Fibroblast of lung (primary cell): ENCODE measurements at regions not wholly inside any gene's neighbourhood (a gene's known extent, or its start where the extent isn't known, plus 50 kb on each side); places are given as distances from the start of the nearest gene placed in this dataset.

ENCODE experiments used
- DNase-seq, 2 donors: peaks; one replicate each; pipeline versions ENCODE4 v3.0.0 to v3.0.0-alpha.2; 2010; ENCODE audit warnings: low read depth in 2 of 2
- H2AFZ ChIP-seq: 2 replicates; pipeline ENCODE4 v1.5.1; 2012; ENCODE audit warnings: low read length, control low read depth, inconsistent platforms
- H3K27ac ChIP-seq: 2 replicates; pipeline ENCODE4 v1.5.1; 2011; ENCODE audit warnings: low read length, control low read depth; ENCODE audit not compliant: insufficient read depth
- H3K27me3 ChIP-seq: 2 replicates; pipeline ENCODE4 v1.5.1; 2011; ENCODE audit warnings: mild to moderate bottlenecking, low read length; ENCODE audit not compliant: control insufficient read depth, insufficient read depth
- H3K36me3 ChIP-seq: 2 replicates; pipeline ENCODE4 v1.5.1; 2011; ENCODE audit warnings: low read length; ENCODE audit not compliant: control insufficient read depth, insufficient read depth
- H3K4me1 ChIP-seq: 2 replicates; pipeline ENCODE4 v1.5.1; 2011; ENCODE audit warnings: low read length; ENCODE audit not compliant: control insufficient read depth, insufficient read depth; ENCODE audit errors: extremely low read depth
- H3K4me2 ChIP-seq: 2 replicates; pipeline ENCODE4 v1.5.1; 2011; ENCODE audit warnings: low read length, control low read depth; ENCODE audit not compliant: insufficient read depth; ENCODE audit errors: extremely low read depth
- H3K4me3 ChIP-seq, 4 experiments: fragments of 200-600 bp in 1 of 4; sonication (generic) in 1 of 4; replicated peaks in 1 of 4; 2 replicates each; pipeline ENCODE4 v1.5.1; 2011 to 2016; ENCODE audit warnings: low read length in 4 of 4, low read depth in 3 of 4, mild to moderate bottlenecking in 3 of 4, control low read depth in 2 of 4, inconsistent platforms in 1 of 4, mixed read lengths in 1 of 4; ENCODE audit not compliant: insufficient read depth in 1 of 4; ENCODE audit errors: control extremely low read depth in 1 of 4
- H3K79me2 ChIP-seq: 2 replicates; pipeline ENCODE4 v1.5.1; 2012; ENCODE audit warnings: mild to moderate bottlenecking, low read length, inconsistent platforms; ENCODE audit not compliant: control insufficient read depth, insufficient read depth
- H3K9ac ChIP-seq: 2 replicates; pipeline ENCODE4 v1.5.1; 2011; ENCODE audit warnings: mild to moderate bottlenecking, low read length, control low read depth; ENCODE audit not compliant: insufficient read depth
- H3K9me3 ChIP-seq: 2 replicates; pipeline ENCODE4 v1.5.1; 2012; ENCODE audit warnings: low read depth, low read length; ENCODE audit not compliant: control insufficient read depth, insufficient read depth
- H4K20me1 ChIP-seq: 2 replicates; pipeline ENCODE4 v1.5.1; 2011; ENCODE audit warnings: low read length; ENCODE audit not compliant: control insufficient read depth, insufficient read depth; ENCODE audit errors: extremely low read depth
- EZH2 ChIP-seq: IDR thresholded peaks from 2 replicates; pipeline ENCODE4 v1.5.1; 2012; ENCODE audit warnings: low read length, control low read depth, mild to moderate bottlenecking; ENCODE audit errors: missing control alignments
- TF ChIP-seq, protein P1 (sequence below), 2 donors: IDR thresholded peaks in 1 of 2; conservative IDR thresholded peaks in 1 of 2; 1 replicate in 1 of 2; 2 replicates in 1 of 2; pipeline ENCODE4 v1.5.1; 2011 to 2012; ENCODE audit warnings: low read length in 2 of 2, control low read depth in 1 of 2, inconsistent platforms in 1 of 2, low read depth in 1 of 2, mild to moderate bottlenecking in 1 of 2

DNA sequence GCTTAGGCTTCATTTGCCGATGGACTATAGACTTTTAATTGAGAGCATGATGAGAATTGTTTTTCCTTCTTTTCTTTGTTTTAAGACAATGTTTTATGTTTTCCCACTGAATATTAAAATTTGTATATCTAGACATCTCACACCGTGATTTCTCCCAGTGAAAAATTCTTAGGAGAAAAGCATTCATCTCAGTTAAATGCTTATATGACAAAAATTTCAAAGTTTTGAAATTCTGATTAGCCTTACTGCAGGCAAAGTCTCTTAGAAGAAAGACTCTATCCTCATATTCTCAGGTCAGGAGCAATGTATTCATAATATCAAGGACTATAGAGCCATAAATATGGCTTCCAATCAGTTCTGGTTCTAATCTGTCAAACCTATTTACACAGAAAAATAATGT is 2085.0 kb downstream of the NCAM2 start:
- Histone ChIP-seq H3K4me3 (no peak overlapping the region), H3K4me1 (no peaks in the 10 kb centered on the region), H3K4me2 (no peak overlapping the region), H4K20me1 (no peaks in the 10 kb centered on the region), H3K27me3 (no peaks in the 10 kb centered on the region), H3K79me2 (no peaks in the 10 kb centered on the region), H3K9me3 (no peaks in the 10 kb centered on the region), H3K36me3 (no peaks in the 10 kb centered on the region), H3K9ac (no peak overlapping the region), H3K27ac (no peak overlapping the region), H2AFZ (no peak overlapping the region)
- TF ChIP-seq EZH2, result no peak
- DNase-seq, result no peak

DNA sequence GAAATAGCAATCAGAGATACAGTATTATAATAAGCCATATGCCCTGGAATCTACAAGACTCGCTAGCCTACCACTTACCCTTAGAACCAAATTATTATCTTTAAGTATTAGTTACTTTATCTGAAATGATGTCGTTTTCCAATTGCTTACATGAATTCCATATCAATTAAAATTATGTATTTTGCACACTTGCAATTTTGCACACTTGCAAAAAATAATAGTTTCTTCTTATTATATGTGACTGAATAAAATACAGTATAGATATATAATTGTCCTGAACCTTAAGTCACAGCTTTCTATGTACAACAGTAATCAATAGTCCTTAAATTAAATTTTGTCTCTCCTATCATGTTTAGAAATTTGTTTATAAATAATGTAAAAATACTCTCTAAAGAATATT is 2095.1 kb downstream of the NCAM2 start:
- no peaks in the 10 kb centered on the region for H3K36me3 ChIP-seq
- no peak for DNase-seq
- no peak overlapping the region for H2AFZ ChIP-seq
- no peaks in the 10 kb centered on the region for H3K4me1 ChIP-seq
- H3K27ac ChIP-seq, result no peak overlapping the region
- no peaks in the 10 kb centered on the region for H3K9me3 ChIP-seq
- H3K79me2 ChIP-seq, result no peaks in the 10 kb centered on the region
- H3K9ac ChIP-seq, result no peak overlapping the region
- no peak overlapping the region for H3K4me3 ChIP-seq
- no peaks in the 10 kb centered on the region for H4K20me1 ChIP-seq
- H3K4me2 ChIP-seq, result no peak overlapping the region
- no peak for TF ChIP-seq EZH2
- H3K27me3 ChIP-seq, result no peaks in the 10 kb centered on the region

DNA sequence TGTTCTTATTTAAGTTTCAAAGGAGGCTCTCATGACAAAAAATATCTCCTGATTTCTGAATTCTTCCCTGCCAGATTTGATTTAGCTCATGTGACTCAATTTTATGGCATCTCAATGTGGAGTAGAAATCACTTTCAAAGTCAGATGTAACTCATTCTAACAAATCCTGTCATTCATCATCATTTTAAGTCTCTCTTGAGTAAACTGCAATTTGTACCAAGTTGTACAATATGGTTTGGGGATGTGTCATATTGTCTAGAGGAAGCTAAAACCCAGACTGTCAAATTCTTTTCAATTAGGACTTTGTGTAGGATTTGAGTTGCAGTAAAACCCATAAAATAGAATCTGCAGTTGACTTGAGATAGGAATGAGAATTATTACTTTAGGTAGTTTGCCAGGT is 2101.0 kb downstream of the NCAM2 start:
- H3K9me3 ChIP-seq, result no peaks in the 10 kb centered on the region
- H3K79me2 ChIP-seq, result no peaks in the 10 kb centered on the region
- H3K27me3 ChIP-seq, result no peaks in the 10 kb centered on the region
- H3K4me1 ChIP-seq, result no peaks in the 10 kb centered on the region
- no peaks in the 10 kb centered on the region for H4K20me1 ChIP-seq
- no peak for TF ChIP-seq EZH2
- TF ChIP-seq, protein P1, sequence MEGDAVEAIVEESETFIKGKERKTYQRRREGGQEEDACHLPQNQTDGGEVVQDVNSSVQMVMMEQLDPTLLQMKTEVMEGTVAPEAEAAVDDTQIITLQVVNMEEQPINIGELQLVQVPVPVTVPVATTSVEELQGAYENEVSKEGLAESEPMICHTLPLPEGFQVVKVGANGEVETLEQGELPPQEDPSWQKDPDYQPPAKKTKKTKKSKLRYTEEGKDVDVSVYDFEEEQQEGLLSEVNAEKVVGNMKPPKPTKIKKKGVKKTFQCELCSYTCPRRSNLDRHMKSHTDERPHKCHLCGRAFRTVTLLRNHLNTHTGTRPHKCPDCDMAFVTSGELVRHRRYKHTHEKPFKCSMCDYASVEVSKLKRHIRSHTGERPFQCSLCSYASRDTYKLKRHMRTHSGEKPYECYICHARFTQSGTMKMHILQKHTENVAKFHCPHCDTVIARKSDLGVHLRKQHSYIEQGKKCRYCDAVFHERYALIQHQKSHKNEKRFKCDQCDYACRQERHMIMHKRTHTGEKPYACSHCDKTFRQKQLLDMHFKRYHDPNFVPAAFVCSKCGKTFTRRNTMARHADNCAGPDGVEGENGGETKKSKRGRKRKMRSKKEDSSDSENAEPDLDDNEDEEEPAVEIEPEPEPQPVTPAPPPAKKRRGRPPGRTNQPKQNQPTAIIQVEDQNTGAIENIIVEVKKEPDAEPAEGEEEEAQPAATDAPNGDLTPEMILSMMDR (conservative IDR thresholded peaks at IDR 0.05 in 1 of 2, IDR thresholded peaks at IDR 0.05 in 1 of 2; ENCODE audit: low read depth in 1 of 2, low read length in 2 of 2), result no peak
- no peak overlapping the region for H3K9ac ChIP-seq
- no peaks in the 10 kb centered on the region for H3K36me3 ChIP-seq
- no peak overlapping the region for H3K4me2 ChIP-seq
- no peak overlapping the region for H2AFZ ChIP-seq
- DNase-seq, result no peak
- H3K27ac ChIP-seq, result no peak overlapping the region
- H3K4me3 ChIP-seq, result no peak overlapping the region

DNA sequence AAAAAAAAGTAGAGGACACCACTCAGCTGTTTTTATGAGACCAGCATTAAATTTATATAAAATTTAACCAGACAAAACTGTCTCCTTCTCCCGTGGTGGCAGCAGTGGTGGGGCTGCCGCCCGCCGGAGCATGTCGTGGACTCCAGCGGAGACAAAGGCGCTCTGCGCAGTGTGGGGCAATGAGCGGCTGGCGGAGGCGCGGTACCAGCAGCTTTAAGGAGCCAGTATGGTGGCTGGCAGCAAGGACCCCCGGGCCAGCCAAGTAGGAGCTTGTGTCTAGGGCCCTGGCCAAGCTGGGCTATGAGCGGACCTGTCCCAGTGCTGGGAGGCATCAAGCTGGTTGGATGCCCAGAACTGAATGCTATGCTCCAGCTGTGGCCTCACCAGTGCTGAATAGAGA is 2102.9 kb downstream of the NCAM2 start:
- Histone ChIP-seq H3K79me2 (no peaks in the 10 kb centered on the region), H3K4me3 (no peak overlapping the region), H3K36me3 (no peaks in the 10 kb centered on the region), H4K20me1 (no peaks in the 10 kb centered on the region), H3K27ac (no peak overlapping the region), H2AFZ (no peak overlapping the region), H3K9me3 (no peaks in the 10 kb centered on the region), H3K9ac (no peak overlapping the region), H3K4me1 (no peaks in the 10 kb centered on the region), H3K4me2 (no peak overlapping the region), H3K27me3 (no peaks in the 10 kb centered on the region)
- no peak for DNase-seq
- TF ChIP-seq, protein P1 (conservative IDR thresholded peaks at IDR 0.05 in 1 of 2, IDR thresholded peaks at IDR 0.05 in 1 of 2; ENCODE audit: low read depth in 1 of 2, low read length in 2 of 2), result no peak
- TF ChIP-seq EZH2, result no peak
